ENCODE measurements at regions not wholly inside any gene's neighbourhood (a gene's known extent, or its start where the extent isn't known, plus 50 kb on each side); places are given as distances from the start of the nearest gene placed in this dataset.

DNA sequence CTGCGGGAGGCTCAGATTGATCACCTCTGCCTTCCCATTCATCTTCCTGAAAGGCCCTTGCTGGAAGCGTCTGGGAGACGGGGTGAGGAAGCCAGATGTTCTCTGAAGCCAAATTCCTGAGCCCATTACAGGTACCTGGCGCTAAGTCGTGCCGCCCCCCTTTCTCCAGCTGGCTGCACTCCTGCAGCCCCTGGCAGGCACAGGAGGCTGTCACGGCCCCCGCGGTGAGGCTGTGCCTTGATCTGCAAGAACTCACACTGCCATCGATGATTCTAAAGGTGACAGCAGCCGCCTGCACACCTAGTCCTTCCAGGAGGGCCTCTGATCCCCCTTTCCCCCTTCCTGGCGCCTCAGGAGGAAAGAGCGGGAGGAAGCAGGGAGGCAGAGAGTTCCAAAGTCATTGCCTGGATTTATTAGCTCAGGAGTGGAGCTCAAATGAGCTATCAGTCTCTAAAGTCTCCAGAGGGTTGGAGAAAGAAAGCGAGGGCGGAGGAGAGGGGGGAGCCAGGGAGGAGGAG, 106.9 kb downstream of the RFLNA start:
- TF ChIP-seq POLR2AphosphoS5 (IDR thresholded peaks at IDR 0.05) (no peak), POLR2A (IDR thresholded peaks at IDR 0.05) (no peak)
